ENCODE measurements at regions not wholly inside any gene's neighbourhood (a gene's known extent, or its start where the extent isn't known, plus 50 kb on each side); places are given as distances from the start of the nearest gene placed in this dataset.

DNA sequence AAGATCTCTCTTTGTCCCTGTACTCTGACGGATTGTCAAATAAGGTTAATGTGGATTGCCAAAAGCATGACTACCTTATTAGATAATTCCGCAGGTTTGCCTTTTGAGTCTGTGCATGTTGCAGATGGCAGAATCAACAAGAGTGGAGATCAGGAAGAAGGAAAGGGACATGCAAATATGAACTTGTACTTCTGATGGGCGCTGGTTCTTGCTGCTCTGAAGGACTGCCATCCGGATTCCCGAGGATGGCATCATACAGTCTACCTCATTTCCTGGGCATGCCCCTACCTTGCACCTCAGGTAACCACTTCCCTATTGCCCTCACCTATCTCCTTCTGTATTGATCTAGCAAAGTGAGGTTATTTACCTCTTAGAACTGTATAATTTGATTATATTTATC, 504.2 kb downstream of the ACTL7B start:
- Histone ChIP-seq H3K4me1 (ENCODE audit: control insufficient read depth in 1 of 2, insufficient read depth in 2 of 2, low read length in 2 of 2) (no peaks in the 10 kb centered on the region), H3K9ac (ENCODE audit: low read length) (no peak overlapping the region), H3K9me3 (ENCODE audit: control insufficient read depth in 1 of 2, insufficient read depth in 1 of 2, low read depth in 1 of 2, low read length in 2 of 2) (no peaks in the 10 kb centered on the region), H3K27me3 (ENCODE audit: insufficient read depth, low read length) (no peaks in the 10 kb centered on the region), H3K36me3 (ENCODE audit: control insufficient read depth in 1 of 2, insufficient read depth in 2 of 2, low read length in 2 of 2) (no peaks in the 10 kb centered on the region), H3K4me3 (replicated peaks in 1 of 2; ENCODE audit: low read depth in 1 of 2, low read length in 2 of 2) (no peak overlapping the region), H3K4me2 (ENCODE audit: low read length) (no peak overlapping the region), H4K20me1 (ENCODE audit: insufficient read depth) (no peaks in the 10 kb centered on the region), H2AFZ (ENCODE audit: low read depth, low read length, poor library complexity, severe bottlenecking) (no peak overlapping the region), H3K79me2 (ENCODE audit: insufficient read depth, low read length) (no peaks in the 10 kb centered on the region), H3K9me2 (ENCODE audit: insufficient read depth) (no peaks in the 10 kb centered on the region), H3K27ac (ENCODE audit: low read depth, low read length) (no peak overlapping the region)
- DNase-seq (ENCODE audit: low read depth, low spot score) (no peak), ATAC-seq (no peak)
- intact Hi-C loops (cut with micrococcal nuclease), result no loop called here
- ChIA-PET CTCF (no interaction called here), RAD21 (ENCODE audit: low non-redundant PET in 1 of 2, low total read pairs in 2 of 2, uncharacterized antibody in 2 of 2, unreplicated experiment in 2 of 2) (no interaction called here), POLR2A (no interaction called here)
- no peak for TF ChIP-seq CEBPB (IDR thresholded peaks at IDR 0.05; ENCODE audit: low read depth)
- TF ChIP-seq POLR2AphosphoS5 (IDR thresholded peaks at IDR 0.05; ENCODE audit: low read depth, low read length), result no peak
- TF ChIP-seq, protein P1, sequence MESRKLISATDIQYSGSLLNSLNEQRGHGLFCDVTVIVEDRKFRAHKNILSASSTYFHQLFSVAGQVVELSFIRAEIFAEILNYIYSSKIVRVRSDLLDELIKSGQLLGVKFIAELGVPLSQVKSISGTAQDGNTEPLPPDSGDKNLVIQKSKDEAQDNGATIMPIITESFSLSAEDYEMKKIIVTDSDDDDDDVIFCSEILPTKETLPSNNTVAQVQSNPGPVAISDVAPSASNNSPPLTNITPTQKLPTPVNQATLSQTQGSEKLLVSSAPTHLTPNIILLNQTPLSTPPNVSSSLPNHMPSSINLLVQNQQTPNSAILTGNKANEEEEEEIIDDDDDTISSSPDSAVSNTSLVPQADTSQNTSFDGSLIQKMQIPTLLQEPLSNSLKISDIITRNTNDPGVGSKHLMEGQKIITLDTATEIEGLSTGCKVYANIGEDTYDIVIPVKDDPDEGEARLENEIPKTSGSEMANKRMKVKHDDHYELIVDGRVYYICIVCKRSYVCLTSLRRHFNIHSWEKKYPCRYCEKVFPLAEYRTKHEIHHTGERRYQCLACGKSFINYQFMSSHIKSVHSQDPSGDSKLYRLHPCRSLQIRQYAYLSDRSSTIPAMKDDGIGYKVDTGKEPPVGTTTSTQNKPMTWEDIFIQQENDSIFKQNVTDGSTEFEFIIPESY (IDR thresholded peaks at IDR 0.05; ENCODE audit: extremely low read depth, insufficient replicate concordance, low read length), result no peak
- TF ChIP-seq EGR1 (IDR thresholded peaks at IDR 0.05; ENCODE audit: low read depth), result no peak
- no peak for TF ChIP-seq ELF1 (IDR thresholded peaks at IDR 0.05; ENCODE audit: borderline replicate concordance, low read depth)
- TF ChIP-seq CBX3 (IDR thresholded peaks at IDR 0.05; ENCODE audit: low read depth), result no peak
- TF ChIP-seq ZFX (IDR thresholded peaks at IDR 0.05), result no peak
- TF ChIP-seq YY1 (IDR thresholded peaks at IDR 0.05; ENCODE audit: extremely low read depth, insufficient replicate concordance, low read depth, low read length), result no peak
- no peak for TF ChIP-seq SIN3A (IDR thresholded peaks at IDR 0.05; ENCODE audit: low read depth)
- no peak for TF ChIP-seq TCF7L2 (IDR thresholded peaks at IDR 0.05; ENCODE audit: borderline replicate concordance, extremely low read depth, insufficient read depth, insufficient read length)
- no peak for TF ChIP-seq POLR2A (IDR thresholded peaks at IDR 0.05; ENCODE audit: borderline replicate concordance, extremely low read depth, insufficient read depth, insufficient read length)
- no peak for TF ChIP-seq ZNF274 (IDR thresholded peaks at IDR 0.05; ENCODE audit: low read depth, low read length)
- TF ChIP-seq FOSL1 (IDR thresholded peaks at IDR 0.05; ENCODE audit: low read depth), result no peak
- BruUV-seq (replicated peaks), result no TSS peak

Measured in HCT116 (cell line).